T-cell (primary cell): ENCODE measurements at regions not wholly inside any gene's neighbourhood (a gene's known extent, or its start where the extent isn't known, plus 50 kb on each side); places are given as distances from the start of the nearest gene placed in this dataset.

Source experiments
- ATAC-seq, 4 experiments: fragments of 200-7000 bp in 3 of 4; fragments of 150-1000 bp in 1 of 4; cut with Tn5 transposase; replicated peaks in 1 of 4; 1 replicate in 3 of 4; 2 replicates in 1 of 4; pipeline ENCODE4 v1.10.0; 2021; ENCODE audit warnings: moderate library complexity in 3 of 4, mild to moderate bottlenecking in 2 of 4, moderate number of reproducible peaks in 1 of 4
- CTCF ChIA-PET, 2 donors: fragments of 300-600 bp; sonication (Branson Sonifier 250); formaldehyde crosslinking; loops; one replicate each; lab custom pipeline; 2022; ENCODE audit warnings: antibody characterized with exemption in 2 of 2; lab: Charles Lee
- POLR2A ChIA-PET, 2 donors: fragments of 300-600 bp; sonication (Branson Sonifier 250); formaldehyde crosslinking; loops; one replicate each; lab custom pipeline; 2022; ENCODE audit warnings: antibody characterized with exemption in 2 of 2; lab: Charles Lee
- DNase-seq, 35 experiments: peaks; one replicate each; pipeline versions ENCODE4 v3.0.0 to v3.0.0-alpha.2; 2013 to 2023
- H3K27ac ChIP-seq: one replicate; pipeline ENCODE4 v1.5.1; 2013; ENCODE audit warnings: low read length
- H3K27me3 ChIP-seq, 2 experiments: replicated peaks in 1 of 2; 1 replicate in 1 of 2; 2 replicates in 1 of 2; pipeline versions ENCODE4 v1.6.1 to v1.7.0; 2013; ENCODE audit warnings: low read length in 1 of 2, mixed read lengths in 1 of 2; ENCODE audit not compliant: control insufficient read depth in 2 of 2, insufficient read depth in 2 of 2; ENCODE audit errors: extremely low read depth in 1 of 2
- H3K36me3 ChIP-seq, 2 donors: 1 replicate in 1 of 2; 2 replicates in 1 of 2; pipeline versions ENCODE4 v1.6.1 to v1.7.0; 2013; ENCODE audit warnings: low read length in 1 of 2; ENCODE audit not compliant: control insufficient read depth in 2 of 2, insufficient read depth in 1 of 2; ENCODE audit errors: extremely low read depth in 1 of 2
- H3K4me1 ChIP-seq, 2 experiments: 1 replicate in 1 of 2; 2 replicates in 1 of 2; pipeline versions ENCODE4 v1.6.1 to v1.7.0; 2013; ENCODE audit warnings: low read length in 2 of 2, mixed read lengths in 1 of 2; ENCODE audit not compliant: insufficient read depth in 2 of 2, control insufficient read depth in 1 of 2; ENCODE audit errors: extremely low read depth in 1 of 2
- H3K4me3 ChIP-seq, 2 donors: 1 replicate in 1 of 2; 2 replicates in 1 of 2; pipeline versions ENCODE4 v1.5.1 to v1.7.0; 2013; ENCODE audit warnings: mild to moderate bottlenecking in 2 of 2, low read length in 1 of 2, moderate library complexity in 1 of 2; ENCODE audit not compliant: control insufficient read depth in 1 of 2; ENCODE audit errors: extremely low read depth in 1 of 2
- H3K9me3 ChIP-seq: 2 replicates; pipeline ENCODE4 v1.7.0; 2013
- H3K27ac Mint-ChIP-seq, 2 donors: one replicate each; pipeline ENCODE4 v1.8.0; 2020 to 2021; ENCODE audit warnings: mild to moderate bottlenecking in 2 of 2, mixed read lengths in 2 of 2
- H3K27me3 Mint-ChIP-seq, 2 donors: one replicate each; pipeline ENCODE4 v1.8.0; 2021 to 2022; ENCODE audit warnings: mixed read lengths in 2 of 2
- H3K36me3 Mint-ChIP-seq: one replicate; pipeline ENCODE4 v1.8.0; 2021; ENCODE audit warnings: mixed read lengths
- H3K4me1 Mint-ChIP-seq, 3 donors: one replicate each; pipeline ENCODE4 v1.8.0; 2020 to 2022; ENCODE audit warnings: mixed read lengths in 3 of 3, mild to moderate bottlenecking in 1 of 3
- H3K4me3 Mint-ChIP-seq, 3 donors: one replicate each; pipeline ENCODE4 v1.8.0; 2020 to 2022; ENCODE audit warnings: mild to moderate bottlenecking in 3 of 3, mixed read lengths in 3 of 3, moderate library complexity in 3 of 3
- H3K9me3 Mint-ChIP-seq, 3 donors: one replicate each; pipeline ENCODE4 v1.8.0; 2020 to 2022; ENCODE audit warnings: mixed read lengths in 3 of 3
- WGBS: methylation state at CpG from one replicate; pipeline ENCODE4 v1.1.5; 2013; ENCODE audit warnings: missing lambda C conversion rate; ENCODE audit not compliant: insufficient coverage; 5-methylcytosine and 5-hydroxymethylcytosine counted together

DNA sequence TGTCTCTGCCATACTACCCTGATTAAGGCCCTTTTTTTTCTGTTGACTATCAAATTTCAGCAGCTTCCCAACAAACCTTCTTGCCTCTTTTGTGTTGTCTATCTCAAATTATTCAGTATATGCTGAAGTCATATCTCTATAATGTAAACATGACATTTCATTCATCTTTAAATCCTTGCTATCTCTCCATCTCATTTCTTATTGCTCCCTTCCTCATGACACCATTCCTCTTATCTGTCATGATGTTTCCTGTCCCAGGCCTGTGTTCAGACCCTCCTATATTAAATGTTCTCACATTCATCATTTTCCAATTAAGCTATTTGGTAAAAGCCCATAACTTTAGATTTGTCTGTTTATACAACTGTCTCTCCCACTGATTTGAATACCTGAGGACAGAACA, 482.6 kb downstream of the EPM2A start:
- H3K36me3 Mint-ChIP-seq, result no peaks in the 10 kb centered on the region
- no peak overlapping the region for H3K4me3 Mint-ChIP-seq
- Histone ChIP-seq H3K27ac (no peak overlapping the region), H3K27me3 (no peaks in the 10 kb centered on the region), H3K4me3 (no peak overlapping the region), H3K36me3 (no peaks in the 10 kb centered on the region), H3K9me3 (no peaks in the 10 kb centered on the region), H3K4me1 (no peaks in the 10 kb centered on the region)
- no peaks in the 10 kb centered on the region for H3K27me3 Mint-ChIP-seq
- no peak overlapping the region for H3K27ac Mint-ChIP-seq
- H3K4me1 Mint-ChIP-seq, result no peaks in the 10 kb centered on the region
- DNase-seq (no peak), ATAC-seq (no peak)
- ChIA-PET POLR2A (no interaction called here), CTCF (no interaction called here)
- no peaks in the 10 kb centered on the region for H3K9me3 Mint-ChIP-seq

DNA sequence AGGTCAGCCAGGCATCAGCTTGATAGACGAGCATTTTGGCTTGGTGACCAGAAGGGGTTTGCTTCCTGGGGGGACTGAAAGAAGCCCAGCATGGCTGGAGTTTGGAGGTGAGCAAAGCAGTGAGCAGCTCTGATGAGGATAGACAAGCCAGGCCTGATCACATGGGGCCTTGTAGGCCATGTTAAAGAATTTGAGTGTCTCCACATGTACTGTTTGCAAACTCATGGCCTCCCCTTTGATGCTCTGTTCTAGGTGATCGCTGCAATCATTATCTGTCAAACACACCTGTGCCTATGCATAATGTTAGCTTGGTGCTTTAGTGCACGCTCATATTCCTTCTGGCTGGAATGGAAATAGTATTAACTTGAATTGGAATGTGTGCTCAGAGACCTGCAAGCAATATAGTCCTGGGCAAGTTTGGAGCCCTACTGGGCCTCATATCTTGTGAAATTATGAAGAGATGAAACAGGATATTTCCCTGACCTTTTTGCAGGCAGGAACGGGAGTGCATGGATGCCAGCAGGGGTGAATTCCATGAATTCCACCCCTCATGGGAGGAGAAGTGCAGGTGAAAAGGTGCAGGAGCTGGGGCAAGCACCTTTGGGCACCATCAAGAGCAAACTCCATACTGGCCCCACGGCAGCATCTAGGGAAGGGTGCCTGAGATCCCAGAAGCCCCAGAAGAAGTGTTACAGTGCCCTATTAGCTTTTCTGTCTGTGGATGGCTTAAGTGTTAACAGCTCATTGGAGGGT, 480.5 kb downstream of the EPM2A start:
- Histone ChIP-seq H3K27me3 (no peaks in the 10 kb centered on the region), H3K27ac (no peak overlapping the region), H3K4me3 (no peak overlapping the region), H3K9me3 (no peaks in the 10 kb centered on the region), H3K36me3 (no peaks in the 10 kb centered on the region), H3K4me1 (no peaks in the 10 kb centered on the region)
- H3K4me1 Mint-ChIP-seq, result no peaks in the 10 kb centered on the region
- H3K36me3 Mint-ChIP-seq, result no peaks in the 10 kb centered on the region
- no peak overlapping the region for H3K4me3 Mint-ChIP-seq
- WGBS, result 82% methylated on average over 4 of the region's 5 CpGs
- ChIA-PET CTCF (no interaction called here), POLR2A (no interaction called here)
- no peak for DNase-seq
- H3K27ac Mint-ChIP-seq, result no peak overlapping the region
- H3K9me3 Mint-ChIP-seq, result no peaks in the 10 kb centered on the region
- no peak for ATAC-seq
- H3K27me3 Mint-ChIP-seq, result no peaks in the 10 kb centered on the region

DNA sequence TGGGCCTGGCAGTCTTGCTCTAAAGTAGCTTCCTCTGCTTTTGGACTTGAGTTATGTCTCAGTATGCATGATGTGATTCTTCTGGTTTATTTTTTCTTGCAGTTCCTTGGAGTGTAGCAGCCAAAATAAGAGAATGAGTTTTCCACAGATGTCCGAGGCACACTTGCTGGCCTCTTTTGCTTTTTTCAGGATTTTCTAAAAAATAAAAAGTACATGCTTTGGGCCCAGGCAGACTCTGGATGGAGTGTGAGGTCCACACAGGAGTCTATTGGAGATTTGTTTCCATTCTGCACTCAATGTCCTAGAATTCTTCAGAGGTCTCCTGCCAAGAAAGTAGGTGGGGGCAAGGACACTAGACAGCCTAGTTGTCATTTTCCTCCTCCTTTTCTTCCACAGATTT, 477.6 kb downstream of the EPM2A start:
- DNase-seq (no peak), ATAC-seq (no peak)
- CTCF ChIA-PET, result no interaction called here
- Histone ChIP-seq H3K4me3 (no peak overlapping the region), H3K27ac (no peak overlapping the region), H3K36me3 (no peaks in the 10 kb centered on the region), H3K27me3 (no peaks in the 10 kb centered on the region), H3K9me3 (no peaks in the 10 kb centered on the region), H3K4me1 (no peaks in the 10 kb centered on the region)
- POLR2A ChIA-PET, result no interaction called here
- Mint-ChIP-seq H3K27ac (no peak overlapping the region), H3K4me1 (no peaks in the 10 kb centered on the region), H3K27me3 (peaks cover 1 to 7% of the 10 kb centered on the region in 2 donors), H3K9me3 (no peaks in the 10 kb centered on the region), H3K36me3 (no peaks in the 10 kb centered on the region), H3K4me3 (no peak overlapping the region)
- WGBS, result 67% methylated on average over 1 of the region's 1 CpG

DNA sequence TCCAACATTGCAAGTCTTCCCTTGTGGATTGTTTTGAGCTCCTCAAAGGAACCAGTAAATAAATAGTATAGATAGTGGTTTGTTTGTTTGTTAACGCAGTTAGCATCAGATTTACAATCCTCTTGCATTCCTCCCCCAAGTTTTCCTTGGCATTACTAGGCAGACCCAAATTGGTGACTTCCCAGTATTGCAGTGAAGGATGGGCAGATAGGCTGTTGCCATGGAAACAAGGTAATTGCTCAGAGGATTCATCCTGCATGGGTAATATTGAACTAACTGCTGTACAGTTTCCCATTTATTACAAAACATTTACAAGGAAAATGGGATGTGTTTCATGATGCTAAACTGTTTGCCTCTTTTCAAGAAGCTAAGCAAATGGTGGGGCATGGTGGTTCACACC, 477.2 kb downstream of the EPM2A start:
- H3K36me3 Mint-ChIP-seq, result no peaks in the 10 kb centered on the region
- H3K27ac Mint-ChIP-seq, result no peak overlapping the region
- H3K27me3 Mint-ChIP-seq, result peaks cover 1 to 7% of the 10 kb centered on the region in 2 donors
- no peaks in the 10 kb centered on the region for H3K4me1 ChIP-seq
- H3K4me3 Mint-ChIP-seq, result no peak overlapping the region
- no peaks in the 10 kb centered on the region for H3K27me3 ChIP-seq
- no peaks in the 10 kb centered on the region for H3K36me3 ChIP-seq
- no peak overlapping the region for H3K27ac ChIP-seq
- DNase-seq (no peak), ATAC-seq (no peak)
- no peaks in the 10 kb centered on the region for H3K4me1 Mint-ChIP-seq
- no peak overlapping the region for H3K4me3 ChIP-seq
- ChIA-PET CTCF (no interaction called here), POLR2A (no interaction called here)
- no peaks in the 10 kb centered on the region for H3K9me3 ChIP-seq
- H3K9me3 Mint-ChIP-seq, result no peaks in the 10 kb centered on the region
- no CpG with 5 or more reads among the region's 1 CpG for WGBS

DNA sequence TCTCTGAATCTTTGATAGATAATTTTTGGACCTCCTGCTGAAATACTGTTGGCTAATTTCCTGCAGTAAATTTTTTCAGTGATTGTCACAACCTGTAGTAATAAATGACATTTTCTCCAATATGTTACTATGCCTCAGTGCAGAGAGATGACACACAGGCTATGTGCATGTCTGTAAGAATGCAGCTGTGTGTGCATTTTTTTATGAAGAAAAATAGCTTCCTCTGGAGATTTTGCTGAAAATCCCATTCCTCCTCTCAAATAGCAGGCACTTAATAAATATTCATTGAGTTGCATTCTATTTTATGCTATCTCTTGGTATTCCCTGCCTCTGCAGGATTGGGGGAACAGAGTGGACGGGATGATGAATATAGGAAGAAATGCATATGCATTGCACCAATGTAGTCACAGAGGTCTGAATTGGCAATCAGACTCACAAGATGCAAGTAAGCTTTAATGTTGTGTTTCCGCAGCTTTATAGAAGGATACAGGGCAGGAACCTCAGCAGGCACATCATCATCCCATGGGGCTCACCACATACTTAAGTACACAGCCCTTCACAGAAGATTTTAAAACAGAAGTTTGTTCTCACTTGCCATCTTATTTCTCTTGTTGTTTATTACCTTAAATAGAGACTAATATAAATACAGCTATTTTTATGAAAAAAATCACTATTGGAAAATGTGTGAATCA, 474.7 kb downstream of the EPM2A start:
- no peaks in the 10 kb centered on the region for H3K36me3 ChIP-seq
- ChIA-PET POLR2A (no interaction called here), CTCF (no interaction called here)
- Mint-ChIP-seq H3K27ac (no peak overlapping the region), H3K4me3 (no peak overlapping the region), H3K36me3 (no peaks in the 10 kb centered on the region), H3K4me1 (no peaks in the 10 kb centered on the region), H3K27me3 (peaks cover 3 to 11% of the 10 kb centered on the region in 2 donors), H3K9me3 (no peaks in the 10 kb centered on the region)
- no peaks in the 10 kb centered on the region for H3K4me1 ChIP-seq
- H3K27me3 ChIP-seq, result no peaks in the 10 kb centered on the region
- no peaks in the 10 kb centered on the region for H3K9me3 ChIP-seq
- WGBS, result 83% methylated on average over 1 of the region's 2 CpGs
- no peak overlapping the region for H3K4me3 ChIP-seq
- DNase-seq, result no peak
- no peak overlapping the region for H3K27ac ChIP-seq
- no peak for ATAC-seq

DNA sequence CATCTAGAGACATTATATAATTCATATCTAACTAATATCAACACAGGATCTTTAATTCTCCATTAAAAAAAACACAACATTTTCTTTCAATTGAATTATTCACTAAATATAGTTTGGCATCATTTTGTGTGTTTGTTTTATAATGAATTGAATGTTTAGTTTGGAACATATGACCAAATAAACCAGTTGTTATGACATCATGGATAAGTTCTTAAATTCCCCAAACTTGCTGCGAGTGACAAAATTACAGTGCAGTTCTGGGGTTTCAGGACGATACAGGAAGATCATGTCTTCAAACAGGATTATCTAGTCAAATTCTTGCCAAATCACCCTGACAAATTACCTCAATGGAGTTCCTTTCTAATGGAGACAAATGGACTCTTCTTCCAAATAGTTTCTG, 473.6 kb downstream of the EPM2A start:
- H3K36me3 Mint-ChIP-seq, result no peaks in the 10 kb centered on the region
- POLR2A ChIA-PET, result no interaction called here
- no peaks in the 10 kb centered on the region for H3K4me1 ChIP-seq
- H3K4me3 Mint-ChIP-seq, result no peak overlapping the region
- H3K27ac Mint-ChIP-seq, result no peak overlapping the region
- ATAC-seq, result no peak
- peaks cover 3 to 15% of the 10 kb centered on the region in 2 donors for H3K27me3 Mint-ChIP-seq
- no peak overlapping the region for H3K27ac ChIP-seq
- H3K4me1 Mint-ChIP-seq, result no peaks in the 10 kb centered on the region
- H3K36me3 ChIP-seq, result no peaks in the 10 kb centered on the region
- no peak overlapping the region for H3K4me3 ChIP-seq
- CTCF ChIA-PET, result no interaction called here
- WGBS, result 64% methylated on average over 2 of the region's 2 CpGs
- no peaks in the 10 kb centered on the region for H3K9me3 Mint-ChIP-seq
- no peaks in the 10 kb centered on the region for H3K9me3 ChIP-seq
- H3K27me3 ChIP-seq, result no peaks in the 10 kb centered on the region
- no peak for DNase-seq
